ENCODE measurements at regions not wholly inside any gene's neighbourhood (a gene's known extent, or its start where the extent isn't known, plus 50 kb on each side); places are given as distances from the start of the nearest gene placed in this dataset.

DNA sequence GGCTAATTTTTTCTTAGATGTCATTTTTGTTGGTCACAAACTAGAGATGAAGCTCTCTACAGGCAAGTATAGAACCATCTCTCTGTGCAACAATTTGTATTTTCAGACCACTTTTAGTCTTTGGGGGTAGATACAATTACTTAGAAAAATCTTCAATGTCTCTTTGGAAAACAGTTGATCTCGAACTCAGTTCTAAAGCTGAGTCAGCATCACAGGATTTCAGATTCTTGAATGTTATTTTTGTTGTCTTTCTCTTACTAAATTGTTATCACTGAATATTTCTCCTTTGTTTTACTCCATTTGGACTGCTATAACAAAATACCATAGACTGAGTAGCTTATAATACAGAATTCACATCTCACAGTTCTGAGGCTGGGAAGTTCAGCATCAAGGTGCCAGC lies 1557.0 kb downstream of the SI start:
- TF ChIP-seq EP300 (IDR thresholded peaks at IDR 0.05), result no peak
- TF ChIP-seq POLR2A (IDR thresholded peaks at IDR 0.05), result no peak
- TF ChIP-seq, protein P1, sequence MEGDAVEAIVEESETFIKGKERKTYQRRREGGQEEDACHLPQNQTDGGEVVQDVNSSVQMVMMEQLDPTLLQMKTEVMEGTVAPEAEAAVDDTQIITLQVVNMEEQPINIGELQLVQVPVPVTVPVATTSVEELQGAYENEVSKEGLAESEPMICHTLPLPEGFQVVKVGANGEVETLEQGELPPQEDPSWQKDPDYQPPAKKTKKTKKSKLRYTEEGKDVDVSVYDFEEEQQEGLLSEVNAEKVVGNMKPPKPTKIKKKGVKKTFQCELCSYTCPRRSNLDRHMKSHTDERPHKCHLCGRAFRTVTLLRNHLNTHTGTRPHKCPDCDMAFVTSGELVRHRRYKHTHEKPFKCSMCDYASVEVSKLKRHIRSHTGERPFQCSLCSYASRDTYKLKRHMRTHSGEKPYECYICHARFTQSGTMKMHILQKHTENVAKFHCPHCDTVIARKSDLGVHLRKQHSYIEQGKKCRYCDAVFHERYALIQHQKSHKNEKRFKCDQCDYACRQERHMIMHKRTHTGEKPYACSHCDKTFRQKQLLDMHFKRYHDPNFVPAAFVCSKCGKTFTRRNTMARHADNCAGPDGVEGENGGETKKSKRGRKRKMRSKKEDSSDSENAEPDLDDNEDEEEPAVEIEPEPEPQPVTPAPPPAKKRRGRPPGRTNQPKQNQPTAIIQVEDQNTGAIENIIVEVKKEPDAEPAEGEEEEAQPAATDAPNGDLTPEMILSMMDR (IDR thresholded peaks at IDR 0.05), result no peak
